GM21390 (cell line): ENCODE measurements at regions not wholly inside any gene's neighbourhood (a gene's known extent, or its start where the extent isn't known, plus 50 kb on each side); places are given as distances from the start of the nearest gene placed in this dataset.

ENCODE experiments used
- ATAC-seq: cut with Tn5 transposase; IDR thresholded peaks from one replicate; pipeline ENCODE4 v1.9.1; 2021; ENCODE audit not compliant: unreplicated experiment

DNA sequence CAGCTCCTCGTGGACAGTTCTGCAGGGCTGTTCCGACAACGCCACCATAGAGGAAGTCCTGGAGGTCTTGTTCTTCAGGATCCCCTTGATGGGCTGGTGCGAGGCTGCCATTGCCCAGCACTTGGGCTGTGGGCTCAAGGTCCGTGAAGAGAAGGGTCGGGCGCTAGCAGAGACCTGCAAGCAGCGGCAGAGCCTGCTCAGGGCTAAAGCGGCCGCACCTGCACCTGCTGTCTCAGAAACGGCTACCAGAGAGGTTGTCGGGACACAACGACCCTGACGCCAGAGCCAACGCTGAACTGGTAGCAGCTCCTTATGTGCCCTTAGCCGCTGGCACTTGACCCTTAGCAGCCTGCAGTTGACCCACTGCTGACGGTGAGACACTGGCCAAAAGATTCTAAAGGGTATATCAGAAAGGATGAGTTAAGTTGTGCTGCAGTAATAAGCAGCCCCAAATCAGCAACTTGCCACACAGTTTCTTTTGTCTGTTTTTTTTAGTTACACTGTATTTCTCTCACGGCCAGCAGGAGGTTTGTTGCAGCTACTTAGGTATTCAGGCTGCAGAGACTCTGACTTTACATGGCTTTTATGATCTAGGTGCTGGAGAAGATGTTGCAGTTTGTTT is 55.5 kb upstream of the ST6GAL2 start:
- ATAC-seq = no peak

DNA sequence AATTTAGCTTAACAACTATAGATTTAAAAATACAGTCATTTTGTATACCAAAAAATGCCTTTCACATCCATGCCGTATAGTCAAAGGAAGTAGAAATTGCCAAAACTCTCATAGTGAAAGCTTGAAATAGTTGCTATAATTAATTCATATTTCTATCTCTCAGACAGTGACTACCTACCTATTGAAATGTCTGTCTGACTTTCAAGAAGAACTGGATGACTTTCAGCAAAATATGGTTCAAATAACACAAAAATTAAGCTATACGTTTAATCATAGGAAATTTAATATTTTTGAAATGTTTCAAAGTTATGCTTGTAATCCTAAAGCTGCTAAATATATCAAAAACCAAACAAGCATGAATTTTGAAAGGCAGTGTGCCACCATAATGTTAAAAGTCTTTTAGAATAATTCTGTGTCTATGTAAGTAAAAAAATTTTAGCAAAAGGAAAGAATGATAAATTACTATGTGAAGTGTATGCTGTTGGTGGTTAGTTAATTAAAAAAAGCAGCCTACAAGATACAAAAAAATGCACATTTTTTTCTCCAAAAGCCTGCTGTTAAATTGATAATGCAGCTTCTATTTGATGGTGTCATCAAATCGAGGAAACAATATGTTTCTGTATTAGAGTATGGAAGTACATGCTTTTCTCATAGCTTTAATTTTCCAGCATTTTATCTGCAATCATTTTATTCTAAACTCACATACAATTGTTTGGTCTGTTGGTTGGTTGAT is 57.7 kb upstream of the ST6GAL2 start:
- ATAC-seq = no peak

DNA sequence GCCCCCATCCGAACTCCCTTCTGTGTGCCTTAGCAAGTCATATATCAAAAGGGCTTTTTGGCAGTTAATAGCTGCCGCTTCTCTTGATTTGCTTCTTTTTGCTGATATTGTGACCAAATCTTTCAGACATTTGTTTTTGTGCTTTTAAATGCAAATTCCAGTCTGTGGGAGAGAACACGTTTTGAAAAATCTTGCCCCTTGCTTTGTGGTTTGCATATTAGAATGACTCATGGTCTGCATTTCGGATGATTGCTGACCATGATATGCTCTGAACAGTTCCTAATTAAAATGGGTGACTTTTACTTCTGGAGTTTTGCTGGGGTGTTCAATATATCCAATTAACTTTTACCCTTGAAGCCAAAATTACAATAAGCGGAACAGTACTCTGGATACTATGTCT is 58.2 kb upstream of the ST6GAL2 start:
- no peak for ATAC-seq

DNA sequence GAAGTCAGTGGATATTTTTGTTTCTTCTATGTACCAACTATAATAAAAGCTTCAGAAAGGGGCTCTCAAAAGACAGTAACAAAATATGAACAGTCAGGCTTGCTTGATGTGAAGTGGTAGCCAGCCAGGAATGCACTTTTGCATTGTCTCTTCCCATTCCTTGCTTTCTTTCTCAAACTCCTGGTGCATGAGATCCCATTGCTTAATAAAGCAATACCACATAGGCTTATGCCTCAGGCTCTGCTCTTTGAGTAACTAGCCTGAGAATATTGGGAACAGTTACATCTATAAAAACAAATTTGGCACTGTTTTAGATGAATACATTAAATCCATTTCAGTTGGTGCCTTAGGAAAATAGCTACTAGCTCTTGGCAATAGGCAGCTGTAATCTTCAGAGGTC is 62.6 kb upstream of the ST6GAL2 start:
- no peak for ATAC-seq

DNA sequence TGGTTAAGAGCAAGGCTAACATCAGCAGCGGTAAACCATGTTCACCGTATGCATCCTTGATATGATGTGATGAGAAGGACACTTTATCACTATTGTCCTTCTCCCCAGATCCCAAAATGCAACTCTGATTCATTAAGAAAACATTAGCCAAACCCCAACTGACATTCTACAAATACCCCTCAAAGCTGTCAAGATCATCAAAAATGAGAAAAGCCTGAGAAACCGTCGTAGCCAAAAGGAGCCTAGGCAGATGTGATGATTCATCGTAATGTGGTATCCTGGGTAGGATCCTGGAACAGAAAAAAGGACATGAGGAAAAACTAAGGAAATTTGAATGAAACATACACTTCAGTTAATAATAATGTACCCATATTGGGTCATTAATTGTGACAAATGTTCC is 67.3 kb upstream of the ST6GAL2 start:
- ATAC-seq = no peak

DNA sequence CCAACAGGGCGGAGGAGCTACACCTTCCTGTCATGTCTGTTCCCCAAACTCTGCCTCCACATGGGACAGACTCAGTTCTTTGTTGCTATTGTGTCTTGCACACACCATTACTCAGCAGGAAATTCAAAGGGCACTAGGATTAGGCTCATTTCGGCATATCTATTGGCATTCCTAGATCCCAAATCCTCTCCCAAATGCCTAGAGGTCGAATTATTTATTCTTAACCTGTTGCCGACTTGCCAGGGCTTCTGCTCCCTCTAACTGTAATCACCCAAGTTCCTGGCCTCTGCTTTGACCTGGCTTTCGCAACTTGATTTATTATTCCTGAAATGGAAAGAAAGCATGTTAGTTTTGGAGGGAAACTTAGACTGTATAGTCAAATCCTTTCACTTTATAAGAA is 67.8 kb upstream of the ST6GAL2 start:
- ATAC-seq = no peak

DNA sequence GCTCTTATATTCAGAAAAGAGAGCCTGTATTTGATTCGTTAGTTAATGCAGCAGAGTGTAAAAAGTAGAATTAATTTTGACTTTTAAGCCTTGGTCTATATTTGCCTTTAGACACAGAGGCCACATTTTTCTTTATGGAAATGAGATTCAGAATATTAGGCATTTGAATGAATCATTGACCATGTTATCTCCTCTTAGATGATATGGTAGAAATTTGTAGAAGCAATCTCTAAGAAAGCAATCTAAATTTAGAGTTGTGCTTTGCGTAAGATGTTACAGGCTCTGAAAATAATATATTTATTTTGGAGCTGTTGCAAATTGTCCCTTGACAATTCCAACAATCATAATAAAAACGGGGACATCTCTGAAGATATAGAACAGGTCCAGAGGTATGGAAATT is 68.3 kb upstream of the ST6GAL2 start:
- ATAC-seq = no peak

DNA sequence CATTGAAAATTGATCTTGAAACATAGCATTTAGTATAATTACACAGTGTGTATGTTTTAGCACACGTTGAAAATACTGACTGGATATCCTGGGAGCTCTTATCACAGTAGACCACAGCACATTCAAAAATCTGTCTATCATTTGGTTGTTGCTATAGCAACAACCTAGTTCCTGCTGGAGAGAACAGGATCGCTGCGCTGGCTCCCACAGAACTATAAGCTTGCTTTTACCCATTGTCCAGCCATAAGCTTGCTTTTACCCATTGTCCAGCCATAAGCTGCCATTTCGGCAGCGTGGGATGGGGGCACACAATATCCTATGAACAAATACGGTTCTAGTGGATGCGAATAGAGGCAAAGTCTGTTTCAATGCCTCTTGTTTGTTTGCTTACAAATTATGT is 70.4 kb upstream of the ST6GAL2 start:
- no peak for ATAC-seq

DNA sequence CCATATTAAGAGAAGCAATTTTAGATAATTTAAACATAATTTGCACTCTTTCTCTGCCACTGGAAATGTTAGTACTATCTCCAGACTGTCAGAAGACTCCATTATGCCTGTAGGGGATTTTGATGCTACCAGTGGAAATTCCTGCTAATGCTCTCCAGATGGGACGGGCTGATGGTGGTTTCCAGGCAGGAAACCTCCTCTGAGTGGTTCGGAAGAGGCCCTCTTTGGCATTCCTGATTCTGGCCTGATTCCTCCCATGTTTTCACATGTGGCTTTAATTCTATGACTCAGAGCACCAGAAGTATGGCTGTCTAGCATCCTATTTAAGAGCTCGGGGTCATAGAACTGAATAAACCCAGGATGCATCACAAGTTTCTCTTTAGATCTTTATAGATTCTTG is 70.9 kb upstream of the ST6GAL2 start:
- no peak for ATAC-seq

DNA sequence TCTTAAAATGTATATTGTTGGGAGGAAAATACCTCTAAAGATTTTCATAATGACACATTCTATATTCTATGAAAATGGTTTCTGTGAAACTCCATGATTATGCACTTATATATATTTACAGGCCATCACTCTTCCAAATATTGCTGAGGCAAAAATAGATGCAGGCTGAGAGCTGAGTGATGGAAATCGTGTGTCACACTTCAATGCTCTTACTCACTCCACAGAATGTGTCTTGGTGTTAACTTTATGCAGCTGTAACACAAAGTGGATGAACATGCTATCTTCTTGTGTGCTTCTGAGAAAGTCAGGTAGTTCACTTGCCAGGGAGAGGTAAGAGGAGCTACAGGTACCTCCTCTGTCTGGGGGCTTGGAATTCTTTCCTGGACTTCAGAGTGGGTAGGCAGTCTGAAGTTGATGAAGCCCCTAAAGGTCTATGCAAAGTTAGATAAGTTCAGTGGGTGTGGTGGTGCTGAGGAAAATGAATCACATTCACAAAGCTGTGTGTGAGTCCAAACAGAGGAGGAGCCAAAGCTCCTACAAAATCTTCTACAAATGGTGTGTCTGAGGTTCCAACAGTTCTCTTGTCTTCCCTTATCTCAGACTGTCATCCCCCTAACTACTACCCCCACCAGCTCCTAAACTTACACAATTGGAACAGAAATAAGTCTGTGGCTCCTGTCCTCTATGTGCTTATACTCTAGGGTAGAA is 74.2 kb upstream of the ST6GAL2 start:
- ATAC-seq = no peak

DNA sequence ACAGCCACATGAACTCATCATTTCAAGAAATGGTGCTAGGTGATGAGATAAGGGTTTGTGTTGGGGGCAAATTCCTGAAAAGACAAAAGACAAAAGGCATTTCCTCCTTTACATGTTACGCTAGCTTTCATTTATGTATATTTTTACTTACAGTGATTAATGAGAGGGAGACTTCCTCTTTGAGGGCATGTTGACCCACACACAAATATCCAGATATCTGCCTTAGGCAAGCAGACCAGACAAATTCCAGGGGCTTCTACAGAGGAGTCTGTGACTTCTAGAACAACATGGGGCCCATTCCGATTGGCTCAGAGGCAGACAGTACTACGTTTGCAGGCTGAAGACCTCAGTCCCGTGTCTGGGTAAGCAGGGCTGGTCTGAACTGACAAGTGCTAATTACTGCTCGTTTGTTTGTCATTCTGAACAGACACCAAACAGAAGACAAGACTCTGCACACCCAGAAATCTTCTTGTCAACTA is 74.8 kb upstream of the ST6GAL2 start:
- ATAC-seq = no peak

DNA sequence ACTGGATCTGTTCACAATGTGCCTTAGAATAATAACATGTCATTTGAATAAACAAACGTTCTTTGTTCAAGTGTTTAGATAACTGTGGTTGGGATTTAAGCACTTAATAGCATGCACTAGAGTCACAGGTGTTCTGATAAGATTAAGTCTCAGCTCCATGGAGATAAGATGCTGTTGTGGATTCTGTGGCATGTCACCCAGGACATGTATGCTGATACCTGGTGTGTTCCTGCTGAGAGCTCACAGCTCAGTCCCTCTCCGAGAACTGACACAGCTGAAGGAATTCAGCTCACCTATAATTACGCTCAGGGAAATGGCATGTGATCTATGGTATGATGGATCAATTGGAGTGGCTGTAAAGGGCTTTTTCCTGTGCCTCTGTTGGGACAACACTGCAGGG is 75.4 kb upstream of the ST6GAL2 start:
- no peak for ATAC-seq

DNA sequence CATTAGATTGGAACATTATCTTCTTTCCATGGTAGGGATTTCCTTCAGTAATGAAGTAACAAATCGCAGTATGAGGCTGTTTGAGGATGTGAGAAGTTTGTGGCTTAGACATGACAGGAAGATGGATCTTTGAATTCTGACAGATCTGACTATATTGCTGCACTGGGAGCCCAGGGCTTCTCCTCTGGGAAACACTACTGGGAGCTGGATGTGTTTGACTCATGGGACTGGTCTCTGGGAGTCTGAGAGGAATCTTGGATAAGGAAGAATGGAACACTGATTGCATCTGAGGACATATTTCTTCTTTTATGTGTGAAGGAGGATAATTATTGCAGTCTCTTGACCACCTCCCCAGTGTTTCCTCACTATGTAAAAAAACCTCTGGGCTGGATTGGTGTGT is 77.2 kb upstream of the ST6GAL2 start:
- no peak for ATAC-seq

DNA sequence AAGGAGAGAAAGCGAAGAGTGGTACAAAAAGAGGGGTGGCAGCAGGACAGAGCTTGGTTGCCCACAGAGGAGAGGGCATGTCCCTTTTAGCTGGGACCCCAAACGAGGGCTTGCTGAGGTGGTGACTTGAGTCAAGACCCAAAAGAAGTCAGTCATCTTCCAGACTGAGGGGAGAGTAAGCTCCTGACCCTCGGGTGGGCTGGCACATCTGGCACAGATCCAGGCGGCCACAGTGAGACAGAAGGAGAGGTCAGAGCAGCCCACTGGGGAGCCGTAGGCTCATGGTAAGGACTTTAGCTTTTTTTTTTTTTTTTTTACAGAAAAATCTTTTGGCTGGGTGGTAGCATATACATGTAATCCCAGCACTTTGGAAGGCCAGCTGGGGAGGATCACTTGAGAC is 77.9 kb upstream of the ST6GAL2 start:
- no peak for ATAC-seq

DNA sequence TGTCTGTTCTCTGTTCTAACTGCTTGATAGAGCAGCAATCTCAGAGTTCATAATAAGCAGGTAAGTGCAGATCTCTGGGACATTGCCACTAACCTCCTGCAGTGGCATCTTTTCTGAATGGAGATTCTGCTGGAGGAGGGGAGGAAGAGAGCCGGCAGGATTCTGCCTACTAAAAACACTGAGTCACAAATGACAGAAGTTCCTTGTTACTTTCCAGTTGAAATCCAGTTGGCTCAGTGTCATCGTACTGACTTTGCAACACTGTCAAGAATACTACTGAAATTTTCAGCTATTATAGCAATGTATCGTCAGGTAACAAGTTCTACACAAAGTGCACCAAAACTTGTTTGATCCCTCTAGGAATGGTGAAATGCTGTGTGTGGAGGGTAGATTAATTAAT is 79.6 kb upstream of the ST6GAL2 start:
- no peak for ATAC-seq

DNA sequence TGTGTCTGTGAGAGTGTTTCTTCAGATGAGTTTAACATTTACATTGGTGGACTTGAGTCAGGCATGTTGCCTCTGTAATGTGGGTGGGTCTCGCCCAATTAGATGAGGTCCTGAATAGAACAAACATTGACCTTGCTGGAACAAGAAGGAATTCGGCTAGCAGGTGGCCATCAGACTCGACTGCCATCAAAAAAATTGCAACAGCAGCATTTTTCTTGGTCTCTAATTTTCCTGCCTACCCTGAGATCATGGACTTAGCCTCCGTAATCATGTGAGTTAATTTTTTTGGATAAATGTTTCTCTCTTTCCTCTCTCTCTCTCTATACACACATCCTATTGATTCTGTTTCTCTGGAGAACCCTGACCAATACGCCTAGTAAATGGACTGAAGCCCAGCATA is 83.8 kb upstream of the ST6GAL2 start:
- no peak for ATAC-seq

DNA sequence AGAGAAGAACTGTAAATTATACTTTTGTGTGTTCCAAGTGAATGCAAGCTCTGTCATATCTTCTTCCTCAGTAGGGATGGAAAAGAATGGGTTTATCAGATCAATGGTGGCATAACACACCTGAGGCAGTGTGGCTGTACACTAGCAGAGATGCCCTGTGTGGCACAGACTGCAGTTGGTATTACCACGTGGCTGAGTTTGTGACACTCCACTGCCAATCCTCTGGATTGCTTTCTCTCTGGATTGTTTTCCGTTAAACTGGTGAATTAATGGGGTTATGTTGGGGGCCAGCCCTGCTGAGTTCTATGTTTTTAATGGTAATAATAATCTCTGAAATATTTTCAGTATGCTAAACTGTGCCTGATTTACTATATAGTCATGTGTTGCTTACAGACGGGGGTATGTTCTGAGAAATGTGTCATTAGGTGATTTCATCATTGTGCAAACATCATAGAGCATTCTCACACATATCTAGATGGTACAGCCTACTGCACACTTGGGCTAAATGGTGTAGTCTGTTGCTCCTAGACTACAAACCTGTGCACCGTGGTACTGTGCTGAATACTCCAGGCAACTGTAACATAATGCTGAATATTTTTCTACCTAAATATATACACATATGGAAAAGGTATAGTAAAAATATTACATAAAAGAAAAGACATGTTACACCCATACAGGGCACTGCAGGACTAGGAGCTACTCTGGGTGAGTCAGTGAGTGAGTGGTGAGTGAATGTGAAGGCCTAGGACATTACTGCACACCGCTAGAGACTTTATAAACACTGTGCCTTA is 84.7 kb upstream of the ST6GAL2 start:
- ATAC-seq = no peak

DNA sequence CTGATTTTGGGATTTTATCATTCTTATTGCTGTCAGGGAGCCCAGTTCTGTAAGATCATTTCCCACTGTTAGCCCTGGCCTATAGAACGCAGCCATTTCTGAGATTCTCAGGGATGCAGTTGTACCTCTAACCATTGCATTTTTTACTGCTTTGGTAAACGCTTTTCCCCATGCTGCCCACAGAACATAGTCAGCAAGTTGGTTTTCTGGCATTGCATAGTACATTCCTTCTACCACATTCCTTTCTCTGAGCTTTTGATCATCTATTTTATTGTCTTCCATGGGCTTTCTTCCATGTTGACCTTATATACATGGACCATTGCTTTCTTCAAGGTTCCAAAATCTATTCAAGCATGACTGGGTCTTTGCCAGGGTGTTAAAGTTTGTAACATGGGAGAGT is 86.8 kb upstream of the ST6GAL2 start:
- no peak for ATAC-seq

DNA sequence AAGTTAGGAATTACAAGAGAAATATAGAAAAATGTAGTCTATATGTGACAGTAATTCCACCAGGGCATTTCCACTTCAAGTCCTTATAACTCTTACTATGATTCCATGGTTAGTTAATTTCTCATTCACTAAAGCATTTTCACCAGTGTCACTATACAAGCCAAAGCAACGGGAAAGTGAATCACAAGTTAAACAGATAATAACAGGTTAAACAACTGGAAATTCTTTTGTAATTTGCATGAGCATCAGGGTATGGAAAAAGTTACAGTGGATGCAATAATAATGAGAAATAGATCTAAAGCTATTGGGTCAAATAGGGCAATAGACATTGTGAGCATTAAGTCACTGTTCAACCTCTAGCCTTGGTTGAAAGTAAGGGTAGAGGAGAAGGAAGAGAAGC is 88.9 kb upstream of the ST6GAL2 start:
- no peak for ATAC-seq

DNA sequence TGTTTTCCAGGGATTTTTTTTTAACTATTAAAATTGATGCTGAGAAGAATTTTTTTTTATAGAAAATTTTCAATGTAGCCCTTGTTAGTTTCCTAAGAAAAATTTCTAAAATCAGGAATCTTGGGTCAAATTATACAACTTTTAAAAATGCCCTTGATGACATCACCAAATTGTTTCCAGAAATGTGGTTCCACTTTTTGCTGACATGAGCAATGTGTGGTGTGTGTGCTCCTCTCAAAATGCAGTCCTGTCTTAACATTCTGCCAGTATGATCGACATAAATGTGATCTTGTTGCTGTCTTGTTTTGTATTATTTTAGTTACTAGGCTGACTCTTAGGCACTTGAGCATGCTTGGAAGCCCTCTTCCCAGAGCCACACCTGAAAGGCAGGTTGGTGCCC is 89.7 kb upstream of the ST6GAL2 start:
- no peak for ATAC-seq

DNA sequence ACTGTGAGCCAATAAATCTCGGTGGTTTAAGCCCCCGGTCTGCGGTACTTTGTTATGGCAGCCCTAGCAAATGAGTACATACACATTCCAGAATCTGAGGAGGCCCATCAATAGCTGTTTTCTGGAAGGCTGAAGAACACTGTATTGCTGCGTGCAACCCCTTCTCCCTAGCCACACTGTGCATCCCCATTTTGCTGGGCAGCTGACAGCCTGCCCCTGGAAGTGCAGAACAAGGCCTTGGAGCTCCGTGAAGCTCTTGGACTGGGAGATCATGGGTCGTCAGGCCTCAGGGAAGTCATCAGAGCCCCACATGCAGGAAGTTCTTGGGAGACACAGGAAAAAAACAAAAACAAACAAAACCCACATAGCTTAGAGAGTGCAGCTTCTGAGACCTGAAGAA is 90.6 kb upstream of the ST6GAL2 start:
- ATAC-seq = no peak

DNA sequence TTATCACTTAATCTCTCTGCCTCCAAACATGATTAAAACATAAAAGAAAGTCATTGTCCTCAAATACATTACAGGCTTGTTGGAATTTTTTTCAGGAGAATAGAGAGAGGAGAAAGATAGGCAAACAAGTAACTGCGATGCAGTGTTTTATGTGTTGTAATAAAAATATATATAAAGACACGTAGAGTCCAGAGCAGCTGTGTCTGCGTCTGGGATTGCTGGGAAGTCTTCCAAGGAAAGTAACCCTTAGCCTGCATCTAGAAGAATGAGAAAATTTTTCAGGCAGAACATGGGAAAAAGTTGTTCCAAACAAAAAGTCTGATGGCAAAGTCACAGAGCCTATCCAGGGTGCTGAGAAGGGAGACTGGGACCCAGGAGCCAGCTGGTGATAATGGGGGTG is 91.8 kb upstream of the ST6GAL2 start:
- no peak for ATAC-seq
